ENCODE measurements at regions not wholly inside any gene's neighbourhood (a gene's known extent, or its start where the extent isn't known, plus 50 kb on each side); places are given as distances from the start of the nearest gene placed in this dataset.
"Not testable (repeated sequence)": the region's sequence is repeated elsewhere in the genome, so short reads cannot be mapped to it uniquely, and the experiment has no call there.

DNA sequence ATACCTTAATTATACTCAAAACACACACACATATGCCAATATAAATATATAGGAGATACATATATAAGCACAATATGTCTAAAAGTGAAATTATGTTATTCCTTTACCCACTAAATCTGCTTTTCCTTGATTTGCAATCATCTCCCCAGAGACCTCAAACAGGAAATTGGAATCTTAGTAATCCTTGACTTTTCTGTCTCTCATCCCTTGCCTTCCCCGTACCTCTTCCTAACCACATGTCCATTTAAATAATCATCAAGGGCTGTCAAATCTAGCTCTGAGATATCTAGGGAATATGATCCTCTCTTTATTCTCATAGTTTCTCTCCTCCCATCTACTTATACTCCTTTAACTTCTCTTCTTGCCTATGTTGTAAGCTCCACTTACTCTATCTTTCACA is 336.6 kb downstream of the HGF start:
- no peak for DNase-seq (ENCODE audit: low spot score)

DNA sequence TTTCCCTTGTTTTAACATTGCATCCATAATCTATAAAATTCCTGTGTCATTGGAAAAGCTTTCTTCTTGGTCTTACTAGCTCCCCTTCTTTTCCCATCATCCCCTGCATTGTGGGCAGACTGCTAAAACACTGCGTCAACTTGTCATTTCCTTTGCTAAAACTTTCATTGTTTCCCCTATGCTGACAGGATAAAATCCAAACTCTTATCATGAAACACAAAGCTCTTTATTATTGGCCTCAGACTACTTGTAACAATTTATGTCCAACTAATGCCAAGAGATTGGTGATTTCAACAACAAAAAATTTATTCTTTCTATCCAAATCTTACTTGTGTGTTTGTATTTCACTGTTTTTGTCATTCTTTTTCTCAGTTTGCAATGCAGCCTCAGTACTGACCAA is 339.1 kb downstream of the HGF start:
- DNase-seq (ENCODE audit: low spot score): no peak

DNA sequence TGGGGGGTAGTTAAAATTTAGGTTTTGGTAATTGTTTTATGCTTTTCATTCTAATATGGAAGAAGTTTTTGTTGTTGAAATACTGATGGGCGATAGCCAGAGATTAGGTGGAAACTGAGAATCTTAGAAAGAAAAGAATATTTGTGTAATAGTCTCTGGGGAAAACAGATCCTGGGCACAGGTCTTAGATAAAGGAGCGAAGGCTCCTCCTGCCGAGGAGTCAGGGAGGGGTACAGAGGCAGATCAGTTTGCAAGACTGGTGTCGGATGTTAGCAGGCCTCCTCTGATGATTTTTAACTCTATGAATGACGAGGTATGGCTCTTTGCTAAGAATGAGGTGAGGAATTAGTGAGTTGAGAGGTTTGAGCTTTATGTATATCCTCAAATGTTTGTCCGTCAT is 339.7 kb downstream of the HGF start:
- DNase-seq (ENCODE audit: low spot score): no peak

DNA sequence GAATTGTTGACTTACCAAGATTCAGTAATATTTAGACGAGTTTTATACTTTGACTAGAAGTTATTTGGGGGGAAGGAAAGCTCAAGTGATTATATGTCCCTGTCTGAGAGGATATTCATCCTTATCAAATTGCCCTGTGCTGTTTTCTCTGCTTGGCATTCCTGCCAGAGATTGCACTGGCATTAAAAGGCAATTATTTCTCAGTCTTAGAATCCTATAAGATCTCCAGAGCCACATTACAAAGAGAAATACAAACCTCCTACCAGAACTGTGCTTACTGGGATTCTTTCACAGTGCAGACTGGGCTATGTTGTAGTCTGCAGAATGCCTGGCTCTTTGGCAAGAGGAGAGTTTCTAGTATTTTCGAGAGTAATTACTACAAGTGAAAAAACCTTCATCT is 342.4 kb downstream of the HGF start:
- DNase-seq (ENCODE audit: low spot score): no peak

DNA sequence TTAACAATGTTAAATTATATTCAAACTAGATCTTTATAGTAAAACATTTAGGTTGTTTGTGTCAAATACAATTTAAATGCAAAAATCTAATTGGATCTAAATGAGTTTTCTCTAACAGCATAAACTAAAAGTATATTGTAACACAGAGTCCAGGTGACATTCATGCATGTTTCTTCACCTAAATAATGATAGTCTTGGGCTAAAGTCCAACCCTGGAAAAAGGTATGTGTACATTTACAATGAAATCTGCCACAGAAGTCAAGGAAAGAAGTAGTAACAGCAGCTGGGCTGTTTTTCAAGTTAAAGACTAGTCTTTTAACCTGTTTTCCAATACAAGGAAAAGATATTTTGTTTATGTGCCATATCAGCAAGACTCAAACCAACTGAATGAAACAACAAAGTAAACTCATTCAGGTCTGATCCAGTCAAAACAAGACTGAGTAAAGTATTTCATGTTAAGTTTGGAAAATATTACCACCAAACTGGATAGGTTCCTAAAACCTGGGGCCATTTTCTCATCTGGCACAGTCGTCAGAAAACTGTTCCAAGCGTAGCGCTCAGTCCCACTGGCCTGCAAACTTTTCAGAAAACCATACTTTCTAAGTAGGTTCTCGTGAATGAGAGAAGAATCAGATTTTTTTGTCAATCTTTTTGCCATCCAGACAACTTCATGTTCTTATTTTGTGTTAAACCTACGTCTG is 349.2 kb downstream of the HGF start:
- no peak for DNase-seq (ENCODE audit: low spot score)

DNA sequence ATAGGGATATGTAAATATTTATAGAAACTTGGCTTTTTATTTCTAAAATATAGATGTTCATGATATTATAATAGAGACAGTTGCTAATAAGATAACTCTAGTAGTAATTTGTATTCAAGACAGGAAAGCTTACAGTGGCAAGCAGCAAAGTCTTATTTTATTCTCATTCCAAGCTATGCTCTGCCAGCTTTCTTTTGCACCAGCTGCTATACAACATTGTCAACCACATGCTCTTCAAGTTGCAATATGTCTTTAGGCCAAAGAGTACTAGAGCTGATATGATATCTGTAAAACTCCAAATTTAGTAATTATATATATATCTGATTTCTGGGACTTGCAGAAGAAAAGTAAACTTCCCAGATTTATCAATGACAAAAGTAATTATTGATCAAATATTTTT is 350.1 kb downstream of the HGF start:
- peak; percentile 5 for DNase-seq (ENCODE audit: low spot score)

DNA sequence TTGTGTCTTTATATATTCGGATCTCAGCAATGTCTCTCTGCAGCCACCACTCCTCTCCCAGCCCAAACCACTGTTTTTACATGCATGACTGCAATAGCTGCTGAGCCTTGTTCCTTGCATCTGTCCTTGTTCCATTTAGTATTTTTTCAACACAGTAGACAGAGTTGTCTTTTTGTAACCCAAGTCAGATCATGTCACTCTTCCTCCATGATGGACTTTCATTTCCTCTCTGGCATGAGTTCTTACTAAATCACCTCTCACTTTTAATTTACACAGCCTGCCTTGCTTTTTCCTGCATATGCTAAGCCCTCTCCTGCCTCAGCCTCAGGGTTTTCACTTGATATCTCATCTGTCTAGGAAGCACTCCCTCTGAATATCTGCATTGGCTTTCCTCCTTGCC is 353.2 kb downstream of the HGF start:
- DNase-seq (ENCODE audit: low spot score): no peak

DNA sequence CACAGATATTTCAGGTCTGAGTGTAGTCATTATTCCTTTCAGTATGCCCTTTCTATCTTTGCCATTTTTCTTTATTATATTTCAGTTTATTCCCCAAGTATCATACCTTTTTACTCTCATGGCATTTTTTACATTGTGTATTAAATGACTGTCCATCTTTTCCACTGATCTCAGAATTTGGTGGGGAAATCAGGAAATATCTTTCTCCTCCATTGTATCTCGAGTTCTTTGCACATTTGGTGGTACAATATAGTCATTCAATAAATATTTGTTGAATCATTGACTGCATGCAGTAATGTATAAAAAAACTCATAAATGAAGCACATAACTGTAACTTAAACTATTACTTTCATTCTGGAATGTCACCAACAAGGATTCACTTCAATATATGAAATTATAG is 354.7 kb downstream of the HGF start:
- DNase-seq (ENCODE audit: low spot score): no peak

DNA sequence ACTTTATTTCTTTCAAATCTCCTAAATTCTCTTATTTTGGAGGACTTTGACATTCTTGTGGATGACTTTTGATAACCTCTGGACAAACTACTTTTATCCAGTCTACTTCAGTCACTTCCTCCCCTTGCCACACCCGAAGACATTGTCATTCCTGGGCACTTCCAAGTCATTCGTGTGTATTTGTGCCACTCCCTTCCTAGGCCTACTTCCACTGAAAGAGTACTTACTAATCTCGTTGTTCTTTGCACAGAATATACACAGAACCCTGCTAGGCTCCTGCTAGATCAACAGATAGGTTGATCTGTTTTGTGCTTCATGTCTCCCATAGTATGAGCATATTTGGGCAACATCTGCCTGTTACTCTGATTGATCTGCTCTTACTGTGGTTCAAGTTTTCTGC is 355.4 kb downstream of the HGF start:
- DNase-seq (ENCODE audit: low spot score): no peak

DNA sequence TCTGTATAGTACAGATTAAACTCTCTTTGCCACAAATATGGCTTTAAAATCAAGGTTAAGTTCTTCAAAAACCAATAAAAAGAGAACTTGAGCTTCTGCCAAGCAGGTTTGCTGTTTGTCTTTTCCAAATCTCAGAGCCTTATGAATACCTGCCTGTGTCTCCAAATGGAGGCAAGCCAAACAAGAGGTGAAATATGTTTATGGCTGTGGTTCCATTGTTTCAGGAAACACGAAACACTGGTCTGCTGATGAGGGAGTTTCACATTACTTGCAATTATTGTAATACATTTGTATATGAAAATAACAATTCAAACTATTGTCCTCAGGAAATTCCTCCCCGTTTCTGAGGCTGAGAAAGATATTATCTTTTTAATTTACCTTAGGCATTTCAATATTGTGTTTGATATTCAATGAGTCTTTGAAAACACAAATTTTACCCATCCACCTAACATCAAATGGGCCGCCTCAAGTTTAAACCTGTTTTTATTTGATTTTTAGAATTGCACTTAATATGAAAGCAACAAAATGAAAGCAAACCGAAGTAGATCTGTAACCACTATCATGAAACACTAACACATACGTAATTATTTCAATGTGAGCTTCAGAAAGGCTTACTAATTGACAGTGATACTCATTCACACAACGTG is 359.3 kb downstream of the HGF start:
- no peak for DNase-seq (ENCODE audit: low spot score)

DNA sequence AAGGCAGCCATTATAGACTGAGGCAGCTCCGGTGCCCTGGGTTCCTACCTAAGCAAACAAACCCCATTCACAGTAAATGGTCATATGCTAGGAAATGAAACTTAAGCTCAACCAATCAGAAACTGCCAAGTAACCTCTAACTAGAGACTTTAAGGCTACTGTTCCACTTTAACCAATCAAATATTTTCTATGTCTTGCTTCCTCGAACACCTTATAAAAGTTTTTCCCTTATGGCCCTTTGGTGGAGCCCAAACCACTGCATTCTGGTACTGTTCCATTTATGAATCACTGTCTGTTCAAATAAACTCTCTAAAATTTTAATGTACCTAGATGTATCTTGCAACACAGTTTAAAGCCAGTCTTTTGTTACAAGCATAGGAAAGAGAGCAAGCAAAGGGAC is 361.1 kb downstream of the HGF start:
- DNase-seq (ENCODE audit: low spot score): no peak

DNA sequence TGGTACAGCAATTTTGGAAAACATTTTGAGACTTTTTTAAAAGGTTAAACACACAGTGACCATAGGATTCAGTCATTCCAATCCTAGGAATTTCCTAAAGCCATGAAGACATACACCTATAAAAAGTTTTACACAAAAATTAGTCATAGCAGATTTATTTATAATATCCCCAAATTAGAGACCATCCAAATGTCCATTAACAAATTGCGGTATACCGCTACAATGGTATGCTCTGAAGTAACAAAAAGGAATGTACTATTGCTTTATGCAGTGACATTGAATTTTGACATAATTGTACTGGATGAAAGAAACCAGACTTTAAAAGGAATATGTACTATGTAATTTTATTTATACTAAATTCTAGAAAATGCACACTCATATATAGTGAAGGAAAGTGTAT is 362.8 kb downstream of the HGF start:
- DNase-seq (ENCODE audit: low spot score): no peak

DNA sequence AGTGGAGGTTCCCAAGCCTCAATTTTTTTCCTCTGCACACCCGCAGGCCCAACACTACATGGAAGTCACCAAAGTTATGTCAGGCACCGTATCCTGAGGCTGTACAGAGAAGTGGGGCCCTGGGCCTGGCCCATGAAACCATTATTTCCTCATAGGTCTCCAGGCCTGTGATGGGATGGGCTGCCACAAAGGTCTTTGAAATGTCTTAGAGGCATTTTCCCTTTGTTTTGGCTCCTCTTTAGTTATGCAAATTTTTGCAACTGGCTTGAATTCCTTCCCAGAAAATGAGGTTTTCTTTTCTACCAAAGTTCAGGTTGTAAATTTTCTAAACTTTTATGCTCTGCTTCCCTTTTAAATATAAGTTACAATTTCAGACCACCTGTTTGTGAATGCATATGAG is 365.2 kb downstream of the HGF start:
- no peak for DNase-seq (ENCODE audit: low spot score)

DNA sequence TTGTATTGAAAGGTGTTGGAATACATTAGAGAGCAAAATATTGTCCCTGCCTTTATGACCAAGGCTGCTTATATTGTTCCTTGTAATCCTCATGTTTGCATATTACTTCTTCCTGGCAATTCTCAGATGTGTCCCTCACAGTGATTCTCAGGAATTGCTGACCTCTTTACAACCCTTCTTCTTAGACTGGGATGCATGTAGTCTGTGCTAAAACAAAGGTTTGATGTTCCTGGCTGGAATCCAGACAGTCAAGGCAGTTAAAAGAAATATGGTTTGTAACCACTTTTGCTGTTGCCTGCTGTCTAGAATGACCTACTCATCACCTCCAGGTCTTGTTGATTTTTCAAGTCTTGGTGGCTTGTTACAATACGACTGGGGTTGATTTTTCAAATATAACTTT is 367.6 kb downstream of the HGF start:
- no peak for DNase-seq (ENCODE audit: low spot score)

DNA sequence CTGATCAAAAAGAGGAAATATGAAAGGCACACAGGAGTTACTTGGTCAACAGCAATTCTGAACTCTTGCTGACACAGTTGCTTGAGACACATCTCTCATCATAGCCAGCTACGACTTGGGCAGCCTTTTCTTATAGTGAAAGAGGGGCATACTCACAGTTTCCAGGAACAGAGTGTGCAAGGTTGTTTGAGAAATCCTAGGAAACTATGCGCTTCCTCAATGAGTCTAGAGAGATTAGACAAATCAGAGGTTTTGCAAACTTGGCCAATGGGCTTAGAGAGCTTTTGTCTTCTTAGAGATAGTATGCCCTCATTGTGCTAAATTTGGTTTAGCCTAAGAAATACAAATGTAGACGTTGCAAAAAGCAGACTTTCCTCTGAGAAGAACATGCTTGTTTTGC is 370.4 kb downstream of the HGF start:
- no peak for DNase-seq (ENCODE audit: low spot score)

DNA sequence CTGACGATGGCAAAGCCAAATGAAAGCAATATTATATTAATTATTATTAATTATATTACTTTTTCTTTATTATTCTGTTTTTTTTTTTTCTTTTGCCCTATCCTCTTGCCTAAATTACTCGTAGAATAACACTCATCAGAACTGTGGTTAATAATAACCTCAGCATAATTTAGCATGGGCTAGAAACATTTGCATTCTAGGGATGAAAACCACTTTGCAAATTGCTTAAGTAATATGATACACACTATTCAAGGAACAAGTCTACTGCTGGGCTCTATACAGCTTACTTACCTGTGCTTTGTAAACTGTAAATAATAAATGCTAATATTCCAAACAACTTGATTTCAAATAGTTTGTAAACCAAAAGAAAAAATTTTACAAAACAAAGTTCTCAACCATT is 375.8 kb downstream of the HGF start:
- no peak for DNase-seq (ENCODE audit: low spot score)

DNA sequence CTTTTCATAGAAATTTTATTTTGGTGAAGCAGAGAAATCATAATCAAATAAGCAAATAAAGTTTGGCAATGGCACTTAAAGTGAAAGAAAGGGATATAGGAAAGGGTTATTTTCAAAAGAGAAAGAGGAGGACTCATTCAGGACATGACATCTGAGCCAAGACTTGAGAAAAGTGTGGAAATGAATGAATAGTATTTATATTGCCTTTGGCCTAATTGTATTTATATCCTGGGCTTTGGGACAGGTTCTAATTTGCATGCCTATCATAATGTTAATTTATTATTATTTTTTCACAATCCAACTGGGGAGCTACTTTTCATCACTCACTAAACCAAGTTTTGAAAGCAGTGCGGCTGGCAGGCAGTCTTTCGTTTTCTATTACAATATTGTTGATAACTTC is 376.8 kb downstream of the HGF start:
- no peak for DNase-seq (ENCODE audit: low spot score)

DNA sequence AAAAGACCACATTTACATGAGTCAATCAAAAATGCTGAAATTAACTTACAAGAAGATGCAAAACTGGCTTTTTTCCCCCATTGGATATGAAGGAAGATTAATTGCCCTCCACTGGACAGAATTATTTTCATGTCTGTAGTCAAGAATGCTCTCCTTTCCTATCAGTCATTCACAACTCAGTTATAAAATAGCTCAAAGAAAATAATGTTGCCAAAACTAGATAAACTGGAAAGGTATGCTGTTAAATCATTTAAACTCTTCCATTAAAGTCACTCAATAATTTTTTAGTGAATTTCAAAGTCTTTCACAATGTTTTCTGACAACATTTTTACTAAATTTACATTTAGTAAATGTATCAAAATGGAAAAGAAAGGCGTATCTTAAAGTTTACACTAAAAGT is 384.5 kb downstream of the HGF start:
- DNase-seq (ENCODE audit: low spot score): no peak

DNA sequence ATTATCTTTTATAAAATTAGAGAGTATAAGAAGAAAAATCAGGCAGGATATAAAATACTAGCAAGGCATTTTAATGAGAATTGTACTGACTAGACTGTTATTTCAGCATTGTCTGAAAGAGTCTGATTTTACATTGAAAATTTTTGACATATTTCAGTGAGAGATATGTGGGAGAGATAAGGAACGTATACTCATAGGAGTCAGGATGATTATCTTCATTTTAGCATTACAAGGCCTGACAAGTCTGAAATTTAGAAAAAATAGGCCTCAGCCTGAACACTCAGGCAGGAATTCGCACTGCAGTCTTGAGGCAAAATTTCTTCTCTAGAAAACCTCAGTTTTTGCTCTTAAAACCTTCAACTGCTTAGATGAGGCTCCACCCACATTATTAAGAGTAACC is 386.0 kb downstream of the HGF start:
- no peak for DNase-seq (ENCODE audit: low spot score)

DNA sequence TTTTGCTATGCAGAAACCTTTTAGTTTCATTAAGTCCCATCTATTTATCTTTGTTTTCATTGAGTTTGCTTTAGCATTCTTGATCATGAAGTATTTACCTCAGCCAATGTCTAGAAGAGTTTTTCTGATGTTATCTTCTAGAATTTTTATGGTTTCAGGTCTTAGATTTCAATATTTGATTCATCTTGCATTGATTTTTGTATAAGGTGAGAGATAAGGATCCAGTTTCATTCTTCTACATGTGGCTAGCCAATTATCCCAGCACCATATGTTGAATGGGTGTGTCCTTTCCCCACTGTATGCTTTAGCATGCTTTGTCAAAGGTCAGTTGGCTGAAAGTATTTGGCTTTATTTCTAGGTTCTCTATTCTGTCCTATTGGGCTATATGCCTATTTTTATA is 395.2 kb downstream of the HGF start:
- DNase-seq (ENCODE audit: low spot score): not testable (repeated sequence)

DNA sequence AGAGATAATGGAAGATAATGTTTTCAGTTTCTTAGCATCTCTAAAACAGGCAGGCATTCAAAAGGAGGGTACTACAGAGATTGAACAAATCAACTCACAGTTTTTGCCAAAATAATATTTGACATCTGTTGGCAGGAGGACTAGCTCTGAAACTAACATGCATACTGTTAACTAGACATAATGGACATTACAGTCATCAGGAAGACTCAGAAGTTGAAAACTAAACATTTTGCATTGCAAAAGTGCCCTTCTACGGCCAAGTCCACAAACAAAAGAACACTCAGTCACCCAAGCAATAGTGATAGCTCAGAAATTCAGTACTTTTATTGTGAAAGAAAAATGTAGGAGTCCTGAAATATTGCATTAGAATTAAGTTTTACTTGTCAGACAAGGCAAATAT is 399.0 kb downstream of the HGF start:
- DNase-seq (ENCODE audit: low spot score): no peak

DNA sequence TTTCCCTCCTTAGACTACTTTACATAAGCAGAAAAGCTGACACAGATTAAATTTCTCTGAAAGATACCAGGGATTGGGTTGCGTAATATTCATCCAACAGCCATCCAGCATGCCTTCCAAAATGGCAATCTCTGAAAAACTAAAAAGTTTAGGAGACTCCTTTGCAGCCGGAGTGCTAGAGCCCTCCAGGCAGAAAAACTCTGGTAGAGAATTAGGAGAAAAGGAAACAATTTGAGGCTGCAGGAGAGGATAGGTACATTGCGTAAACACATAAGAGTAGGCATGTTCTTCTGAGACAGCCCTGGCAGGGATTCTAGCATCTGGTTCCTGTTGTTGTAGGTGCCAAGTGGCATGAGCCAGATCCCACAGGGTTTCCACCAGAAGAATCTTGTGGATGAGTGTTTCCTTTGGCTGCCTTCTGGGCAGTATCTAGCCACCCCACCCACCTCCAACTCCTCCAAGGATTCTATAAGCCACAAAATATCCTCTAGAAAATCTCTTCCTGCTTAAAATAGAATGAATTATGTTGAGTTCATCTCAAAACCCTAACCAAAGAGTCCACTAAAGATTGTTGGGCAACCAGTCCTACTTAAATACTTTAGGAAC is 402.4 kb downstream of the HGF start:
- no peak for DNase-seq (ENCODE audit: low spot score)

DNA sequence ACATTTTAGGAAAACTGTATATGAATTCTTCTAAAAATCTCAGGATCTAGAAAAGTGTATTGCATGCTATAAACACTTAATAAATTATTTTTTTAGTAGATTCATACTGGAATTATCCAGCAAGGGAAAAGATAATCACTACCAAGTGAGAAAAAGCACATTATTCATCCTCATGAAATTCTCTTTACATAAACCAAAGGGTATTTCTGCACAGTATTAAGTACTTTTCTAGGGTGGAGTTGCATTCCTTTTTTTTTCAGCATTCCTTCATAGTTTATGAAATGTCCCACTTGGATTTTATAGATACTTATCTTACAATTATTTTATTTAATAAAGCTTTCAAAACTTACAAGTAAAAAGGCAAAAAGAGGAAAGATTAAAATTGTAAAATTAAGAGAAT is 403.3 kb downstream of the HGF start:
- DNase-seq (ENCODE audit: low spot score): no peak

DNA sequence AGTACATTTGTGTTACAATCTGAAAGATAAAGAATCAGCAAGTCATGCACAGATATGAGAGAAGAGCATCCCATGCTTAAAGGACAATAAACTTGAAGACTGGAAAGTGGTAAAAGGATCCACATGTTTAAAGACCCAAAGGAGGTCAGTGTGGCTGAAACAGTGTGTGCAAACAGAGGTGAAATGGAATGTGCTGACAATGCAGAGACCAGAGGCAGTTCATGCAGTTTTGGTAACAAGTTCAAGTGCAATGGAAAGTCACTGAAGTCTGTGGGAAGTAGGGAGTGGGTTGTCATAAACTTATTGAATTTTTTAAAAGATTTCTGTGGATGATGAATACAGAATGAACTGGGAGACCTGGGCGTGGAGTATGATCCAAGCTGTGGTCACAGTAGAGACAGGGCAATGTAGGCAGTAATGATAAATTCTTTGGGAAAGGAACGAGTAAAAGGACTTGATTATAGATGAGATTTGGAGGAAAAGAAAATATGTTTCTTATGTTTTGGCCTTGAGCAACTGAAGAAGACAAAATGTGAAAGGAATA is 408.0 kb downstream of the HGF start:
- no peak for DNase-seq (ENCODE audit: low spot score)
